ENCODE measurements at regions not wholly inside any gene's neighbourhood (a gene's known extent, or its start where the extent isn't known, plus 50 kb on each side); places are given as distances from the start of the nearest gene placed in this dataset.

- peaks cover 17% of the 10 kb centered on the region for H3K27me3 ChIP-seq (replicated peaks)
Observed at GRCh38 chr3:184479426-184480126, 82.0 kb upstream of the EPHB3 start.

DNA sequence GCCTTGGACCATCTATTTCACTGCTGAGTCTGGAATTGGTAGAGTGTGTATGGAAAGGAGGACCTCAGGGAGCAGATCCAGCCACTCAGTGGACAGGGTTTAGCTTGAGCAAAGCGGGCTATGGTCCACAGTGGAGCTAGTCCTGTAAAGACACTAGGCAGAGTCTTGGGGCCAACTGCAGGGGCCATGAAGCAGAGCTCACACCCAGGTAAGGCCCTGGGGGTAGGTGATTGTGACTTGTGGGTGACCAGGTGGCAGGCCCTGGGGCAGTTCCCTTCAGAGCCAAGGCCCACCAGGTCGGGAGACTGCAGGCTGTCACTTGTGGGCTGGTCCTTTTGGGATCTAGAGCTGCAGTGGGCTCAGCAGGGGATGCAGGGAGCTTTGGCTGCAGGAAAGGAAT, 80.8 kb upstream of the EPHB3 start:
- no peak for TF ChIP-seq CTCF (IDR thresholded peaks at IDR 0.05; ENCODE audit: low read depth, low read length, missing control alignments)
- DNase-seq, result no peak
- in situ Hi-C loops (cut with HindIII; ENCODE audit: low pct_ligation_motif_present, low sequenced_read_pairs), result no loop called here
- no peaks in the 10 kb centered on the region for H3K36me3 ChIP-seq (replicated peaks)
- no peak overlapping the region for H3K4me3 ChIP-seq (ENCODE audit: low read depth, low read length)
- peaks cover 11% of the 10 kb centered on the region for H3K27me3 ChIP-seq (replicated peaks)
- no peak overlapping the region for H3K27ac ChIP-seq

More at GRCh38 chr3:184479426-184480126, 82.0 kb upstream of the EPHB3 start:
- Histone ChIP-seq H3K36me3 (replicated peaks) (no peaks in the 10 kb centered on the region), H3K27ac (no peak overlapping the region), H3K4me3 (ENCODE audit: low read depth, low read length) (no peak overlapping the region)
- in situ Hi-C loops (cut with HindIII; ENCODE audit: low pct_ligation_motif_present, low sequenced_read_pairs), result no loop called here
- DNase-seq, result no peak
- no peak for TF ChIP-seq CTCF (IDR thresholded peaks at IDR 0.05; ENCODE audit: low read depth, low read length, missing control alignments)

DNA sequence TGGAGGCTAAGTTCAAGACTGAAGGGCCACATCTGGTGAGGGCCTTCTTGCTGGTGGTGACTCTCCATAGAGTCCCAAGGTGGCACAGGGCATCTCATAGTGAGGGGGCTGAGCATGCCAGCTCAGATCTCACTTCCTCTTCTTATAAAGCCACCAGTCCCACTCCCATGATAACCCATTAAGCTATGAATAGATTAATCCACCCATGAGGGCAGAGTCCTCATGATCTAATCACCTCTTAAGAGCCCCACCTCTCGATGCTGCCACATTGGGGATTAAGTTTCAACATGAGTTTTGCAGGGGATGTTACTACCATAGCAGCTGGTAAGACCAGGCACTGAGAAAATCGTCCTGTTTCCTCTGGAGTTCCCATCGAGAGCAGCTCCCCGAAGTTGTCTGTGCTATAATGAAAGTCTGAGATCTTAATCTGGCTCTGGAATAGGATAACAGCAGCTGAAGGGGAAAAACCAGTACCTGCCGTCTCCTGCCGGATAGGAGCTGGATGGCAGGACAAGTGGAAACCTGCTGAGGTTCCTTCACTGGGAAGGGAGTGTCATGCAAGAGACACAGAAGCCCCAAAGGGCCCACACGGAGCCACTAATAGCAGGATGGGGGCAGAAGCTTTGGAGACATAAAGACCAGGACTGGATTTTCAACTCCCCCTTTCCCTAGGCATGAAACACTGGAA, 79.5 kb upstream of the EPHB3 start:
- H3K27me3 ChIP-seq (replicated peaks), result peaks cover 7% of the 10 kb centered on the region
- TF ChIP-seq CTCF (IDR thresholded peaks at IDR 0.05; ENCODE audit: low read depth, low read length, missing control alignments), result no peak
- DNase-seq, result no peak
- no peak overlapping the region for H3K27ac ChIP-seq
- H3K36me3 ChIP-seq (replicated peaks), result no peaks in the 10 kb centered on the region
- in situ Hi-C loops (cut with HindIII; ENCODE audit: low pct_ligation_motif_present, low sequenced_read_pairs), result no loop called here
- no peak overlapping the region for H3K4me3 ChIP-seq (ENCODE audit: low read depth, low read length)

DNA sequence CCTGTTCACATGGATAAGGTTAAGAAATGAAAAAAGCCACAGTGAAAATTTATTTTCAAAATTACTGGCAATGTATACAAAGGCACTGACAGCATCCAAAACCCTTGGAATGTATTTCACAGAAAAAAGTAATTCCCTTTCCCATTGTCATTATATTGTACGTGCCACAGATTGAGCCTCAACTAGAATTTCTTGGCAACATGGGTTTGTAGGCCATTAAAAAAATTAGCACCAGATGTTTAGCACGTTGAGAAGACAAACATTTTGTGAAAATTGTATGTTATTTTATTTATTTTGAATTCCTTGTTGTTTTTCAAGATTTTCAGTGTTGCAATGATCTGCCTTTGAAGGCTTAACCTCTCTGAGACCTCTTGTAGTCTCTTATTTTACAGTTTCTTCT, 76.3 kb upstream of the EPHB3 start:
- TF ChIP-seq CTCF (IDR thresholded peaks at IDR 0.05; ENCODE audit: low read depth, low read length, missing control alignments), result no peak
- no peak for DNase-seq
- Histone ChIP-seq H3K27me3 (replicated peaks) (peaks cover 19% of the 10 kb centered on the region), H3K27ac (no peak overlapping the region), H3K36me3 (replicated peaks) (no peaks in the 10 kb centered on the region), H3K4me3 (ENCODE audit: low read depth, low read length) (no peak overlapping the region)
- in situ Hi-C loops (cut with HindIII; ENCODE audit: low pct_ligation_motif_present, low sequenced_read_pairs), result no loop called here

- no peak overlapping the region for H3K4me3 ChIP-seq (ENCODE audit: low read depth, low read length)
- peaks cover 26% of the 10 kb centered on the region for H3K27me3 ChIP-seq (replicated peaks)
- H3K27ac ChIP-seq, result no peak overlapping the region
- in situ Hi-C loops (cut with HindIII; ENCODE audit: low pct_ligation_motif_present, low sequenced_read_pairs), result no loop called here
- H3K36me3 ChIP-seq (replicated peaks), result no peaks in the 10 kb centered on the region
- TF ChIP-seq CTCF (IDR thresholded peaks at IDR 0.05; ENCODE audit: low read depth, low read length, missing control alignments), result no peak
- DNase-seq, result no peak
Observed at GRCh38 chr3:184485906-184486305, 75.7 kb upstream of the EPHB3 start.

Data from brain microvascular endothelial cell (primary cell).